Activated CD4-positive, alpha-beta memory T cell treated with anti-CD3 and anti-CD28 coated beads for 36 hours (primary cell): ENCODE measurements at regions not wholly inside any gene's neighbourhood (a gene's known extent, or its start where the extent isn't known, plus 50 kb on each side); places are given as distances from the start of the nearest gene placed in this dataset.

Experiments
- CTCF ChIA-PET: fragments of 350-600 bp; sonication (Branson Sonifier 250); formaldehyde crosslinking; loops from one replicate; lab custom pipeline; 2021; ENCODE audit warnings: antibody characterized with exemption, inconsistent platforms; lab: Charles Lee
- POLR2A ChIA-PET: fragments of 350-600 bp; sonication (Branson Sonifier 250); formaldehyde crosslinking; loops from one replicate; lab custom pipeline; 2021; ENCODE audit warnings: antibody characterized with exemption; lab: Charles Lee
- DNase-seq: peaks from one replicate; pipeline ENCODE4 v3.0.0-alpha.2; 2020
- H3K27ac Mint-ChIP-seq: one replicate; pipeline ENCODE4 v1.8.0; 2021; ENCODE audit warnings: mixed read lengths
- H3K27me3 Mint-ChIP-seq: one replicate; pipeline ENCODE4 v1.8.0; 2021; ENCODE audit warnings: mixed read lengths
- H3K36me3 Mint-ChIP-seq: one replicate; pipeline ENCODE4 v1.8.0; 2021; ENCODE audit warnings: mixed read lengths
- H3K4me1 Mint-ChIP-seq: one replicate; pipeline ENCODE4 v1.8.0; 2021; ENCODE audit warnings: low read depth, mixed read lengths
- H3K4me3 Mint-ChIP-seq: one replicate; pipeline ENCODE4 v1.8.0; 2021; ENCODE audit warnings: mild to moderate bottlenecking, mixed read lengths
- H3K9me3 Mint-ChIP-seq: one replicate; pipeline ENCODE4 v1.8.0; 2021; ENCODE audit warnings: mixed read lengths
- intact Hi-C: fragments of 100-400 bp; cut with micrococcal nuclease; formaldehyde crosslinking; loops from one replicate; pipeline ENCODE4 v1.15.1; 2023

DNA sequence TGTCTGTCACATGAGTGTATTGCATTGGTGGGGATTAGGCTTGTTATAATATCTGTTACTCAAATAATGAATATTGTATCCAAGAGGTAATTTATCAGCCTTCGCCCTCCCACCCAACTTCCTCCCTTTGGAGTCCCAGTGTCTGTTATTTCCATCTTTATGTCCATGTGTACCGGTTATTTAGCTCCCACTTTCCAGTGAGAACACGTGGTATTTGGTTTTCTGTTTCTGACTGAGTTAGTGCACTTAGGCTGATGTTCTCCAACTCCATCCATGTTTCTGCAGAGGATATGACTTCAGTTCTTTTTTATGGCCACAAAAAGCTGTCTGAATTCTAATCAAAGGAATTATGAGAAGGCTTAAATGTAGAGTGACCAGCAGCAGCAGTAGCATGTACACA is 104.0 kb upstream of the ARHGAP28 start:
- H3K27me3 Mint-ChIP-seq: no peaks in the 10 kb centered on the region
- peaks cover 2% of the 10 kb centered on the region for H3K9me3 Mint-ChIP-seq
- no peak overlapping the region for H3K27ac Mint-ChIP-seq
- intact Hi-C loops: no loop called here
- H3K36me3 Mint-ChIP-seq: no peaks in the 10 kb centered on the region
- no peaks in the 10 kb centered on the region for H3K4me1 Mint-ChIP-seq
- no peak for DNase-seq
- ChIA-PET POLR2A (no interaction called here), CTCF (no interaction called here)
- H3K4me3 Mint-ChIP-seq: no peak overlapping the region

DNA sequence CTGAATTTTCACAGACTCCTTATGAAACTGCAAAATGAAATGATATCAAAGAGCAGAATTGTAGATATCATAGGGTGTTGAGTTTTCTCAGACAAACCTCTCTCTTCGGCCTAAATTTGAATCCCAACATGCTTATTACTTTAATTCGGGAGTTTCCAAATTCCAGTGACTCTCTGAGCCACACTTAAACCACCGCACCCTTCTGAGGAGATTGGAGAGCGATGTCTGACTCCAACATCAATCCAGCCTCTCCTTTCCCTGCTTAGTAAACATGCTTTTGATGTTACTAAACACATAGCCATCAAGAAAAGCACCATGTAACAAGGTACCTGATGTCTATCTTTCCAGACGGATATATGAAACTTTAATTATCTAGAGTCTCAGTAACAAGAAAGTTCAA is 103.1 kb upstream of the ARHGAP28 start:
- POLR2A ChIA-PET: no interaction called here
- Mint-ChIP-seq H3K27me3 (no peaks in the 10 kb centered on the region), H3K9me3 (peaks cover 2% of the 10 kb centered on the region), H3K4me3 (no peak overlapping the region), H3K36me3 (no peaks in the 10 kb centered on the region), H3K27ac (no peak overlapping the region), H3K4me1 (no peaks in the 10 kb centered on the region)
- intact Hi-C loops: no loop called here
- CTCF ChIA-PET: no interaction called here
- no peak for DNase-seq

DNA sequence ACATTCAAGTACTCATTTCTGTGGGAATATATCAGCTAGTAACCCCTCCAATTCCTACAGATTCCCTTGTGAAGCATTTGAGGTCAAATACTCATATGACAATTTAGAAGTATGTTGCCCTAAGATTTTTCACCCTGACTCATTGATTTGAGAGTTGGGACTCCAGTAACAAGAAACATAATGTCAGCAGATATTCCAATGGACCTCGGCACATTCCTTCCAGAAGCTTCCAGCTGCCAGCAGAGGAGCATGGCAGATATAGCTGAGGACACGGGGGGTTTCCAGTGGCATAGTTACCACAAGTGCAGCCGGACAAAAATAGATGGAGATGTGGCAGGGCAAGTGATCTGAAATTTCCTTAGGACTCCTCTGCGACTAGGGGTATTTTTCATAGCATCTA is 101.9 kb upstream of the ARHGAP28 start:
- intact Hi-C loops: no loop called here
- Mint-ChIP-seq H3K9me3 (peaks cover 3% of the 10 kb centered on the region), H3K36me3 (no peaks in the 10 kb centered on the region), H3K4me1 (no peaks in the 10 kb centered on the region), H3K4me3 (no peak overlapping the region), H3K27me3 (no peaks in the 10 kb centered on the region), H3K27ac (no peak overlapping the region)
- POLR2A ChIA-PET: no interaction called here
- CTCF ChIA-PET: no interaction called here
- no peak for DNase-seq

DNA sequence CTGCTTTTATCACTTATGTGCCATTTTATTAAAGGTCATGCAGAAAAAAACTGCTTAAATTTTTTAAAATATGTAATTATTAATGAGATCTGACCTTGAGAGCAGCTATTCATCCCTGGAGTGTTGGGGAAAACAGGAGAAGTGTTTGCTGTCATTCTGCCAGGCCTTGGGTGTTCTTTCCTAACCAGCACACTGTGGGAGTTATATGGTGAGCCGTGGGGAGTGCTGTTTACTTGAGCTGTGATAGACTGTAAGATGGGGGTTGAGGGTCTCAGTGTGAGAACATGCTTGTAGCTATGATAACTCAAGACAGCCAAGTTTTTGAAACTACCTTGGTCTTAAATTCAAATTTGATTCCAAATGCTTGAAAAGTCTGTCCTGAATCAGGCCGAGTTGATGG is 101.3 kb upstream of the ARHGAP28 start:
- intact Hi-C loops: no loop called here
- Mint-ChIP-seq H3K36me3 (no peaks in the 10 kb centered on the region), H3K27ac (no peak overlapping the region), H3K9me3 (peaks cover 4% of the 10 kb centered on the region), H3K4me1 (no peaks in the 10 kb centered on the region), H3K4me3 (no peak overlapping the region), H3K27me3 (no peaks in the 10 kb centered on the region)
- ChIA-PET CTCF (no interaction called here), POLR2A (no interaction called here)
- no peak for DNase-seq

DNA sequence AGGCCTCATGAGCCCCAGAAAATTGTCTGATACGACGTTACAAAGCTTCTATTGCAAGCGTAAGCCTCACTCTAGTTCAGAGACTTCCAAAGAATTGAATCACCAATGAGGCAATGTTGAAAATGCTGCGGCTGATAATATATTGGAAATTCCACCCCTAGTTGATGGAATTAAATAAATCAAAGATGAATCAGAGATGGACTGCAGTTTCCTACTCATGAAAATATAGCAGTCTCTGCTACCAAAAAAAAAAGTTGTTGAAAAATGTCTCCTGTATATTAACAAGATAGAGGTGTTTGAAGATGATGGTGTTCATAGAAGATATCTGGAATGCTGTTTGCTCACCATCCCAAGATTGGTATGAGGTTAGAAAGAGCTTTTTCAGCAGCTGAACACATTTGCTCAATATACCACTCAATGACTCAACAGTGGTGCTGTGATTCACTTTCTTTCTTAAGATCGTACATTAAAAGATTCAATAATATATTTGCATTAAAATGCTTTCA is 99.8 kb upstream of the ARHGAP28 start:
- Mint-ChIP-seq H3K36me3 (no peaks in the 10 kb centered on the region), H3K27me3 (no peaks in the 10 kb centered on the region), H3K4me1 (no peaks in the 10 kb centered on the region), H3K9me3 (peaks cover 5% of the 10 kb centered on the region), H3K4me3 (no peak overlapping the region), H3K27ac (no peak overlapping the region)
- CTCF ChIA-PET: no interaction called here
- no peak for DNase-seq
- POLR2A ChIA-PET: interaction anchor here (0.7 kb wide), 1 partner anchor 1058 kb away, joined by 3 read pairs; no protein-coding TSS in a partner anchor
- intact Hi-C loops: no loop called here

DNA sequence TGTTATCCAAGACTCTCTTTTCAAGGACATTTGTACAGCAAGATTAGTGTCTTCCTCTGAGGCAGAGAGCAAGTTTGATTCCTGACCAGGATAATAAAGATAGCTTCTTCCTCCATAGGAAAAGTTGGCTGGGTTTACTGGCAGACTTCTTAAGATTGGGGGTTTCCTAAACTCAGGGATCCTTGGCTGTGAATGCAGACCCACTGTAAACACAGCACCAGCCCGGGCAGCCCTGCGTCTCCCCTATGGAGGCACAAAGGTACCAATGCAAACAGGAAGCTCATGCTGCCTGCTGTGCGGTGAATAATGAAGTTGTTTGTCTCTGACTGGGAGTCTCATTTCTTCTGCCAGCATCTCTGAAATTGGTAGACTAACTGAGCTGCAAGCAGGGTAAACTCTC is 96.2 kb upstream of the ARHGAP28 start:
- no peaks in the 10 kb centered on the region for H3K4me1 Mint-ChIP-seq
- H3K36me3 Mint-ChIP-seq: no peaks in the 10 kb centered on the region
- ChIA-PET POLR2A (no interaction called here), CTCF (no interaction called here)
- no peak overlapping the region for H3K4me3 Mint-ChIP-seq
- no peak overlapping the region for H3K27ac Mint-ChIP-seq
- H3K9me3 Mint-ChIP-seq: peaks cover 9% of the 10 kb centered on the region
- no peak for DNase-seq
- H3K27me3 Mint-ChIP-seq: no peaks in the 10 kb centered on the region
- intact Hi-C loops: no loop called here

GRCh38 chr18:6636091-6636490 is 93.4 kb upstream of the ARHGAP28 start:
- intact Hi-C loops: no loop called here
- Mint-ChIP-seq H3K36me3 (no peaks in the 10 kb centered on the region), H3K4me1 (no peaks in the 10 kb centered on the region), H3K27ac (no peak overlapping the region), H3K9me3 (peaks cover 9% of the 10 kb centered on the region), H3K4me3 (no peak overlapping the region), H3K27me3 (no peaks in the 10 kb centered on the region)
- CTCF ChIA-PET: no interaction called here
- DNase-seq: no peak
- POLR2A ChIA-PET: no interaction called here

- no peaks in the 10 kb centered on the region for H3K36me3 Mint-ChIP-seq
- DNase-seq: no peak
- H3K4me1 Mint-ChIP-seq: no peaks in the 10 kb centered on the region
- H3K9me3 Mint-ChIP-seq: peaks cover 4% of the 10 kb centered on the region
- no peaks in the 10 kb centered on the region for H3K27me3 Mint-ChIP-seq
- no peak overlapping the region for H3K27ac Mint-ChIP-seq
- intact Hi-C loops: no loop called here
- POLR2A ChIA-PET: no interaction called here
- CTCF ChIA-PET: no interaction called here
- H3K4me3 Mint-ChIP-seq: no peak overlapping the region
These were observed 91.1 kb upstream of the ARHGAP28 start for GRCh38 chr18:6638447-6638846.

DNA sequence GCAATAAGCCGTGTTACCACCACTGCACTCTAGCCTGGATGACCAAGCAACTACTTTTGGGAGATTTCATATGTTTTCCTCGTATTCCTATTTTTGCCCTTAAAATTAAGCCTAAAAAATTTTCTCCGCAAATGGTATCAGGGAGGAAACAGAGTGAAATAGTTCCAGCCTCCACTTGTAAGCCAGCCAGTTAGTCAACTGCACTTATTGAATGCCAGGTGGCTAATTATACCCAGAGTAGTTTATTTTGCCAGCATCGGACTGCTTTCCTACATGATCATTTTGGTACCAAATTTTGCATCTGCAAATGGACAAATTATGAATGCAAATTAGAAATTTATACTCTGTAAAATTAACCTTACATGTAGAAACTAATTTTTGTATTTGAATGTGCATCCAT is 90.2 kb upstream of the ARHGAP28 start:
- CTCF ChIA-PET: no interaction called here

GRCh38 chr18:6644836-6645627 is 84.5 kb upstream of the ARHGAP28 start:
- ChIA-PET POLR2A (no interaction called here), CTCF (no interaction called here)
- Mint-ChIP-seq H3K4me3 (no peak overlapping the region), H3K27me3 (no peaks in the 10 kb centered on the region), H3K4me1 (no peaks in the 10 kb centered on the region), H3K36me3 (no peaks in the 10 kb centered on the region), H3K27ac (no peak overlapping the region), H3K9me3 (no peaks in the 10 kb centered on the region)
- intact Hi-C loops: no loop called here
- no peak for DNase-seq

More for the DNA sequence above, 90.2 kb upstream of the ARHGAP28 start:
- intact Hi-C loops: no loop called here
- Mint-ChIP-seq H3K27me3 (no peaks in the 10 kb centered on the region), H3K27ac (no peak overlapping the region), H3K36me3 (no peaks in the 10 kb centered on the region), H3K9me3 (peaks cover 4% of the 10 kb centered on the region), H3K4me3 (no peak overlapping the region), H3K4me1 (no peaks in the 10 kb centered on the region)
- POLR2A ChIA-PET: no interaction called here
- no peak for DNase-seq

DNA sequence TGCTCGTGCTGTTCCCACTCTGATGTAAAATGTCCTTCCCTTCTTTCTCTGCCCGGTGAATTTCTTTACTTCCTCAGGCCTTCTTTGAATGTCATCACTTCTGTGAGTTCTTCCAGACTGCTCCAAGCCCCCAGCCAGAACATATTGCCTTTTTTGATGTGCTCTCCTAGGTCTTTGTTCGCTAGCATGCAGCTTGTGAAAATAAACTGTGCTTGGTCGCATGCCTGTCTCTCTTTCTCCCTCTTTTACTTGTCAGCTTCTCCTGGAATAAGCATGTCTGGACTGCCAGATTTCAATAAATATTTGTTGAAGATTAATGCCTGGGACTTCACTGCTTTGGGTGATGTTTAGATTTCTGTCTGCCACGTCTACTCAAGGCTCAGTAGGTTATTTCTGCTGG is 82.7 kb upstream of the ARHGAP28 start:
- H3K4me3 Mint-ChIP-seq: no peak overlapping the region
- intact Hi-C loops: no loop called here
- H3K9me3 Mint-ChIP-seq: no peaks in the 10 kb centered on the region
- DNase-seq: no peak
- H3K27ac Mint-ChIP-seq: no peak overlapping the region
- no peaks in the 10 kb centered on the region for H3K4me1 Mint-ChIP-seq
- CTCF ChIA-PET: no interaction called here
- H3K36me3 Mint-ChIP-seq: no peaks in the 10 kb centered on the region
- POLR2A ChIA-PET: no interaction called here
- no peaks in the 10 kb centered on the region for H3K27me3 Mint-ChIP-seq

- no peaks in the 10 kb centered on the region for H3K27me3 Mint-ChIP-seq
These were observed 80.9 kb upstream of the ARHGAP28 start for GRCh38 chr18:6648581-6648980.

GRCh38 chr18:6649421-6650126 is 79.9 kb upstream of the ARHGAP28 start:
- Mint-ChIP-seq H3K36me3 (no peaks in the 10 kb centered on the region), H3K4me1 (no peaks in the 10 kb centered on the region), H3K27me3 (no peaks in the 10 kb centered on the region), H3K4me3 (no peak overlapping the region), H3K9me3 (peaks cover 5% of the 10 kb centered on the region), H3K27ac (no peak overlapping the region)
- POLR2A ChIA-PET: no interaction called here
- no peak for DNase-seq
- CTCF ChIA-PET: no interaction called here
- intact Hi-C loops: no loop called here

More at GRCh38 chr18:6648581-6648980, 80.9 kb upstream of the ARHGAP28 start:
- Mint-ChIP-seq H3K4me1 (no peaks in the 10 kb centered on the region), H3K27ac (no peak overlapping the region), H3K36me3 (no peaks in the 10 kb centered on the region), H3K4me3 (no peak overlapping the region), H3K9me3 (peaks cover 1% of the 10 kb centered on the region)
- intact Hi-C loops: no loop called here
- no peak for DNase-seq
- ChIA-PET POLR2A (no interaction called here), CTCF (no interaction called here)
